ENCODE measurements at regions not wholly inside any gene's neighbourhood (a gene's known extent, or its start where the extent isn't known, plus 50 kb on each side); places are given as distances from the start of the nearest gene placed in this dataset.
A peak's percentile ranks its signal among the peaks of the same experiment; 100 is the strongest.

DNA sequence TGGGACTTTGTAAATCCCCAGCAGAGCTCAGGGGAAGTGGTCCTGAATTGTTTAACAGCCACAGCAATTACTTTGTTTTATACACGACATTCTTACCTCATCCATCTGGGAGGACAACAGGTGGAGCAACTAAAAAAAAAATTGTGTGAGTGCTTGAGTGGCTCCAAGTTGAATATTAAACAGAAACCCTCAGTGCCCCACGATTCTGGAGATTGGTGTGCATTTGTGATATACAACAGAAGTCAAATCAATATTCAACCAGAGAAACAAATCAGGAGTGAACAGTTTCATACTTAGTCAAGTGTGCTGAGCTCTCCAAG, 204.8 kb downstream of the HAPSTR1 start (continued):
- TF ChIP-seq, protein P1, sequence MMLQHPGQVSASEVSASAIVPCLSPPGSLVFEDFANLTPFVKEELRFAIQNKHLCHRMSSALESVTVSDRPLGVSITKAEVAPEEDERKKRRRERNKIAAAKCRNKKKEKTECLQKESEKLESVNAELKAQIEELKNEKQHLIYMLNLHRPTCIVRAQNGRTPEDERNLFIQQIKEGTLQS (IDR thresholded peaks at IDR 0.05) = no peak
- TF ChIP-seq RAD21 (IDR thresholded peaks at IDR 0.05) (peak in 1 of 2 donors; percentile 25), YY1 (IDR thresholded peaks at IDR 0.05) (no peak), JUND (IDR thresholded peaks at IDR 0.05) (no peak), EGR1 (IDR thresholded peaks at IDR 0.05; ENCODE audit: low read depth in 2 of 2) (no peak)
- TF ChIP-seq, protein P2, sequence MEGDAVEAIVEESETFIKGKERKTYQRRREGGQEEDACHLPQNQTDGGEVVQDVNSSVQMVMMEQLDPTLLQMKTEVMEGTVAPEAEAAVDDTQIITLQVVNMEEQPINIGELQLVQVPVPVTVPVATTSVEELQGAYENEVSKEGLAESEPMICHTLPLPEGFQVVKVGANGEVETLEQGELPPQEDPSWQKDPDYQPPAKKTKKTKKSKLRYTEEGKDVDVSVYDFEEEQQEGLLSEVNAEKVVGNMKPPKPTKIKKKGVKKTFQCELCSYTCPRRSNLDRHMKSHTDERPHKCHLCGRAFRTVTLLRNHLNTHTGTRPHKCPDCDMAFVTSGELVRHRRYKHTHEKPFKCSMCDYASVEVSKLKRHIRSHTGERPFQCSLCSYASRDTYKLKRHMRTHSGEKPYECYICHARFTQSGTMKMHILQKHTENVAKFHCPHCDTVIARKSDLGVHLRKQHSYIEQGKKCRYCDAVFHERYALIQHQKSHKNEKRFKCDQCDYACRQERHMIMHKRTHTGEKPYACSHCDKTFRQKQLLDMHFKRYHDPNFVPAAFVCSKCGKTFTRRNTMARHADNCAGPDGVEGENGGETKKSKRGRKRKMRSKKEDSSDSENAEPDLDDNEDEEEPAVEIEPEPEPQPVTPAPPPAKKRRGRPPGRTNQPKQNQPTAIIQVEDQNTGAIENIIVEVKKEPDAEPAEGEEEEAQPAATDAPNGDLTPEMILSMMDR (IDR thresholded peaks at IDR 0.05; ENCODE audit: low read depth, low read length, missing input control) = no peak

DNA sequence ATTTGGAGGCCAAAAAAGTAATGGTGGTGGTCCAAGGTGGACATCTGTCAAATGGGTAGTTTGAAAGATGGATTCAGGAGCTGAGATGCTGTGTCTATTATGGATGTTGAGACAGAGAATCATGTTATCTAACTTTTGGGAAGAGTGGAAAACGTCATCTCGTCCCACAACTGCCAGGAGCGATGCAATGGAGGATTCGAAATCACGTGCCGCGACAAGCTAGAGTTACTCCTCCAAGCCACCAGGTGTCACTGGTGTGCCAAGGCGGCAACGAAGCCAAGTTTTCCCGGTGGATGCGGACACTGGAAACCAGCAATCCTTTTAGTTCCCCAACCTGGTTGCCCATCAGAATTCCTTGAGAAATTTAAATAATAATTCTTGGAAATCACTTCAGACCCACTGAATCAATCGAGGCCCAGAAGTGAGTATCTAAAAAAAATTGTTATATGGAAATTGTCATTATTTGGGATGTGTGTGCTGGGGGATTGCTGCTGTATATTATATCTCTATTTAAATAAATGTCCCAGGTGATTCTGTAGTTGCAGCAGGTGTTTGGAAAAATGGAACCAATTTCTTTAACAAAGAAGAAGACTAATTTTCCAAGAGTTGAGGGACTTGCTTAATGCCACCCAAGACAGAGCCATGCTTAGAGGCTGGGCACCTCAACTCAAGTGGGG, 206.1 kb downstream of the HAPSTR1 start:
- no peak overlapping the region for H3K4me3 ChIP-seq (ENCODE audit: low read depth in 1 of 3, low read length in 3 of 3)
- peaks cover 2 to 10% (median 6%) of the 10 kb centered on the region in 4 donors for H3K4me1 ChIP-seq (ENCODE audit: control insufficient read depth in 4 of 4, insufficient read depth in 4 of 4, low read length in 3 of 4)
- no peak for DNase-seq (ENCODE audit: low spot score)
- TF ChIP-seq RAD21 (IDR thresholded peaks at IDR 0.05) (peak; percentile 92 to 96), HNF4G (IDR thresholded peaks at IDR 0.05) (no peak), YY1 (IDR thresholded peaks at IDR 0.05) (peak; percentile 16), EGR1 (IDR thresholded peaks at IDR 0.05; ENCODE audit: low read depth in 2 of 2) (no peak)
- TF ChIP-seq, protein P2 (IDR thresholded peaks at IDR 0.05; ENCODE audit: low read depth, low read length, missing input control) = peak; percentile 73
- WGBS = 51% methylated on average over 12 of the region's 12 CpGs
- H3K36me3 ChIP-seq (ENCODE audit: control insufficient read depth in 4 of 4, insufficient read depth in 3 of 4, low read depth in 1 of 4, low read length in 3 of 4) = no peaks in the 10 kb centered on the region
- H3K9ac ChIP-seq (ENCODE audit: low read depth in 1 of 2, low read length in 2 of 2) = no peak overlapping the region
- no peak overlapping the region for H3K27ac ChIP-seq (ENCODE audit: low read depth in 1 of 2, low read length in 2 of 2)
- no peaks in the 10 kb centered on the region for H3K27me3 ChIP-seq (ENCODE audit: control insufficient read depth in 4 of 4, insufficient read depth in 4 of 4, low read length in 3 of 4)
- no peaks in the 10 kb centered on the region for H3K9me3 ChIP-seq (ENCODE audit: control insufficient read depth in 4 of 4, low read length in 3 of 4)

DNA sequence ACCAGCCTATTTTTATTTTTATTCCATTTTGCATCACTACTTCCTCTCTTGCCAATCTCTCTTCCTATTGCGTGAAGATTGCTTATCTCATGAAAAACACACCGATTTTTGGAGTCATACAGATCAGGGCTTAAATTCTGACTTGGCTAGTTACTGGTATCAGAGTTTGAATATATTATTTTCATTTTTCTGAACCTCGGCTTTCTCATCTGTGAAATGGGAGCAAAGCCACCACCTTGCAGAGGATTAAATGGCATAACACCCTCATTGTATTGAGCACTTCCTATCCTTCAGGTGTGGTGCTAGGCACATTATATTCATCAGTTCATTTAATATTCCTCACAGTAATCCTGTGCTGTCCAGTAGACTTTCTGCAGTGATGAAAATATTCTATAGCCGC, 208.8 kb downstream of the HAPSTR1 start:
- H3K9me3 ChIP-seq (ENCODE audit: control insufficient read depth in 4 of 4, low read length in 3 of 4) = no peaks in the 10 kb centered on the region
- DNase-seq (ENCODE audit: low spot score) = no peak
- H3K9ac ChIP-seq (ENCODE audit: low read depth in 1 of 2, low read length in 2 of 2) = no peak overlapping the region
- whole genome bisulfite sequencing = 75% methylated on average over 4 of the region's 4 CpGs
- H3K4me3 ChIP-seq (ENCODE audit: low read depth in 1 of 3, low read length in 3 of 3) = no peak overlapping the region
- H3K4me1 ChIP-seq (ENCODE audit: control insufficient read depth in 4 of 4, insufficient read depth in 4 of 4, low read length in 3 of 4) = peaks cover 2 to 10% (median 6%) of the 10 kb centered on the region in 4 donors
- H3K27me3 ChIP-seq (ENCODE audit: control insufficient read depth in 4 of 4, insufficient read depth in 4 of 4, low read length in 3 of 4) = no peaks in the 10 kb centered on the region
- no peaks in the 10 kb centered on the region for H3K36me3 ChIP-seq (ENCODE audit: control insufficient read depth in 4 of 4, insufficient read depth in 3 of 4, low read depth in 1 of 4, low read length in 3 of 4)
- no peak for TF ChIP-seq RAD21 (IDR thresholded peaks at IDR 0.05)
- H3K27ac ChIP-seq (ENCODE audit: low read depth in 1 of 2, low read length in 2 of 2) = no peak overlapping the region

DNA sequence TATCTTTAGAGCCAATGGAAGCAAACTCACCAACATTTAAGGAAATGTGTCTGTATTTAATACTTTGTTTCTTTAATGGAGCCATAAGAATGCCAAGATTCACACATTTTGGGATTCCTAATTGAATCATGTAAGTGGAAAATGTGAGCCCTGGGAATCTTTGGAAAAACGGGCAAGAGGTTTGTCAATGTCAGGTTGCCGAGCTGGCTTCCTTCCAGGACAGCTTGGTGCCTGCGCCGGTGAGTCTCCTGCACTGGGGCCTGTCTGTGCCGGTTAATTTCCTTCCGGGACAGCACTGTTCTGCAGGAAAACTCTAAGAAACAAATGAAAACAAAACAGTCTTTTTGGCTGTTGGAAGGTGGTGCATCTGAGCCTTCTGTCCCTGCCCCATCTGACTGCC, 210.6 kb downstream of the HAPSTR1 start:
- DNase-seq (ENCODE audit: low spot score) = no peak
- 58% methylated on average over 6 of the region's 6 CpGs for WGBS

More for the DNA sequence above, 210.6 kb downstream of the HAPSTR1 start:
- Histone ChIP-seq H3K36me3 (ENCODE audit: control insufficient read depth in 4 of 4, insufficient read depth in 3 of 4, low read depth in 1 of 4, low read length in 3 of 4) (no peaks in the 10 kb centered on the region), H3K9ac (ENCODE audit: low read depth in 1 of 2, low read length in 2 of 2) (no peak overlapping the region), H3K9me3 (ENCODE audit: control insufficient read depth in 4 of 4, low read length in 3 of 4) (no peaks in the 10 kb centered on the region), H3K4me3 (ENCODE audit: low read depth in 1 of 3, low read length in 3 of 3) (no peak overlapping the region), H3K27ac (ENCODE audit: low read depth in 1 of 2, low read length in 2 of 2) (no peak overlapping the region), H3K27me3 (ENCODE audit: control insufficient read depth in 4 of 4, insufficient read depth in 4 of 4, low read length in 3 of 4) (no peaks in the 10 kb centered on the region), H3K4me1 (ENCODE audit: control insufficient read depth in 4 of 4, insufficient read depth in 4 of 4, low read length in 3 of 4) (peaks cover 0 to 2% (median 0%) of the 10 kb centered on the region in 4 donors)
- TF ChIP-seq TAF1 (conservative IDR thresholded peaks at IDR 0.05) = no peak
- TF ChIP-seq, protein P1 (IDR thresholded peaks at IDR 0.05) = no peak
- TF ChIP-seq RXRA (IDR thresholded peaks at IDR 0.05) = no peak
- TF ChIP-seq, protein P3, sequence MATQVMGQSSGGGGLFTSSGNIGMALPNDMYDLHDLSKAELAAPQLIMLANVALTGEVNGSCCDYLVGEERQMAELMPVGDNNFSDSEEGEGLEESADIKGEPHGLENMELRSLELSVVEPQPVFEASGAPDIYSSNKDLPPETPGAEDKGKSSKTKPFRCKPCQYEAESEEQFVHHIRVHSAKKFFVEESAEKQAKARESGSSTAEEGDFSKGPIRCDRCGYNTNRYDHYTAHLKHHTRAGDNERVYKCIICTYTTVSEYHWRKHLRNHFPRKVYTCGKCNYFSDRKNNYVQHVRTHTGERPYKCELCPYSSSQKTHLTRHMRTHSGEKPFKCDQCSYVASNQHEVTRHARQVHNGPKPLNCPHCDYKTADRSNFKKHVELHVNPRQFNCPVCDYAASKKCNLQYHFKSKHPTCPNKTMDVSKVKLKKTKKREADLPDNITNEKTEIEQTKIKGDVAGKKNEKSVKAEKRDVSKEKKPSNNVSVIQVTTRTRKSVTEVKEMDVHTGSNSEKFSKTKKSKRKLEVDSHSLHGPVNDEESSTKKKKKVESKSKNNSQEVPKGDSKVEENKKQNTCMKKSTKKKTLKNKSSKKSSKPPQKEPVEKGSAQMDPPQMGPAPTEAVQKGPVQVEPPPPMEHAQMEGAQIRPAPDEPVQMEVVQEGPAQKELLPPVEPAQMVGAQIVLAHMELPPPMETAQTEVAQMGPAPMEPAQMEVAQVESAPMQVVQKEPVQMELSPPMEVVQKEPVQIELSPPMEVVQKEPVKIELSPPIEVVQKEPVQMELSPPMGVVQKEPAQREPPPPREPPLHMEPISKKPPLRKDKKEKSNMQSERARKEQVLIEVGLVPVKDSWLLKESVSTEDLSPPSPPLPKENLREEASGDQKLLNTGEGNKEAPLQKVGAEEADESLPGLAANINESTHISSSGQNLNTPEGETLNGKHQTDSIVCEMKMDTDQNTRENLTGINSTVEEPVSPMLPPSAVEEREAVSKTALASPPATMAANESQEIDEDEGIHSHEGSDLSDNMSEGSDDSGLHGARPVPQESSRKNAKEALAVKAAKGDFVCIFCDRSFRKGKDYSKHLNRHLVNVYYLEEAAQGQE (IDR thresholded peaks at IDR 0.05) = no peak
- TF ChIP-seq EGR1 (IDR thresholded peaks at IDR 0.05; ENCODE audit: low read depth in 2 of 2) = no peak
- TF ChIP-seq, protein P4, sequence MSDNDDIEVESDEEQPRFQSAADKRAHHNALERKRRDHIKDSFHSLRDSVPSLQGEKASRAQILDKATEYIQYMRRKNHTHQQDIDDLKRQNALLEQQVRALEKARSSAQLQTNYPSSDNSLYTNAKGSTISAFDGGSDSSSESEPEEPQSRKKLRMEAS (IDR thresholded peaks at IDR 0.05) = no peak
- no peak for TF ChIP-seq RAD21 (IDR thresholded peaks at IDR 0.05)

All from liver (tissue), 8 donors.